HEK293 (cell line): ENCODE measurements at regions not wholly inside any gene's neighbourhood (a gene's known extent, or its start where the extent isn't known, plus 50 kb on each side); places are given as distances from the start of the nearest gene placed in this dataset.

Experiments
- CTCF ChIA-PET: fragments of 350-600 bp; formaldehyde crosslinking; extraction: SDS; loops from one replicate; lab custom pipeline; 2021; ENCODE audit warnings: antibody characterized with exemption; lab: Yijun Ruan, JAX
- POLR2A ChIA-PET: fragments of 300-600 bp; formaldehyde crosslinking; extraction: SDS; loops from one replicate; lab custom pipeline; 2020; ENCODE audit warnings: antibody characterized with exemption, inconsistent platforms; lab: Yijun Ruan, JAX
- H3K27ac ChIP-seq: fragments of 200-500 bp; sonication (Bioruptor generic); 2 replicates; pipeline ENCODE4 v1.5.1; 2014; ENCODE audit warnings: low read depth, low read length, control low read depth, inconsistent platforms; ENCODE audit errors: extremely low read depth
- H3K36me3 ChIP-seq, 2 experiments: fragments of 200-500 bp in 1 of 2; sonication (Bioruptor generic) in 1 of 2; 1 replicate in 1 of 2; 2 replicates in 1 of 2; pipeline ENCODE4 v1.5.1; 2014 to 2017; ENCODE audit warnings: inconsistent platforms in 2 of 2, low read length in 2 of 2; ENCODE audit not compliant: control insufficient read depth in 2 of 2, insufficient read depth in 1 of 2
- H3K4me1 ChIP-seq: fragments of 200-500 bp; sonication (Bioruptor generic); 2 replicates; pipeline ENCODE4 v1.5.1; 2014; ENCODE audit warnings: mild to moderate bottlenecking, low read length, inconsistent platforms; ENCODE audit not compliant: control insufficient read depth, insufficient read depth
- H3K4me3 ChIP-seq: 2 replicates; pipeline ENCODE4 v1.5.1; 2011; ENCODE audit warnings: low read depth, mild to moderate bottlenecking, control low read depth, low read length, moderate library complexity
- H3K9me3 ChIP-seq: fragments of 200-500 bp; sonication (Bioruptor generic); 2 replicates; pipeline ENCODE4 v1.5.1; 2014; ENCODE audit warnings: low read depth, low read length, inconsistent platforms; ENCODE audit not compliant: control insufficient read depth, insufficient read depth
- BCL11A ChIP-seq: fragments of 450-650 bp; formaldehyde crosslinking; IDR thresholded peaks from 2 replicates; pipeline ENCODE4 v1.5.1; 2016; ENCODE audit warnings: low read depth, missing biosample characterization, missing genetic modification characterization
- HOXD13 ChIP-seq: sonication (generic); formaldehyde crosslinking; IDR thresholded peaks from 2 replicates; pipeline ENCODE4 v1.8.0; 2022; ENCODE audit warnings: missing genetic modification reagents, borderline replicate concordance
- IKZF3 ChIP-seq: fragments of 450-650 bp; IDR thresholded peaks from 2 replicates; pipeline ENCODE4 v1.5.0; 2018; ENCODE audit warnings: missing biosample characterization, mild to moderate bottlenecking, missing genetic modification characterization, moderate library complexity
- INSM2 ChIP-seq: fragments of 450-650 bp; formaldehyde crosslinking; IDR thresholded peaks from 2 replicates; pipeline ENCODE4 v1.5.1; 2016; ENCODE audit warnings: missing biosample characterization, missing genetic modification characterization
- PRDM10 ChIP-seq: fragments of 450-650 bp; formaldehyde crosslinking; IDR thresholded peaks from 2 replicates; pipeline ENCODE4 v1.5.1; 2016; ENCODE audit warnings: missing biosample characterization, missing genetic modification characterization
- ZBTB1 ChIP-seq: fragments of 450-650 bp; formaldehyde crosslinking; IDR thresholded peaks from 2 replicates; pipeline ENCODE4 v1.5.1; 2016; ENCODE audit warnings: missing biosample characterization, missing genetic modification characterization
- ZBTB20 ChIP-seq: fragments of 450-650 bp; formaldehyde crosslinking; IDR thresholded peaks from 2 replicates; pipeline ENCODE4 v1.5.1; 2016; ENCODE audit warnings: missing biosample characterization, missing genetic modification characterization
- ZIC2 ChIP-seq: fragments of 450-650 bp; formaldehyde crosslinking; IDR thresholded peaks from 2 replicates; pipeline ENCODE4 v1.5.1; 2016; ENCODE audit warnings: missing biosample characterization, missing genetic modification characterization
- ZNF18 ChIP-seq: fragments of 450-650 bp; formaldehyde crosslinking; IDR thresholded peaks from 2 replicates; pipeline ENCODE4 v1.5.1; 2016; ENCODE audit warnings: missing biosample characterization, missing genetic modification characterization
- ZNF211 ChIP-seq: fragments of 450-650 bp; formaldehyde crosslinking; IDR thresholded peaks from 2 replicates; pipeline ENCODE4 v1.5.1; 2016; ENCODE audit warnings: low read depth, missing biosample characterization, missing genetic modification characterization
- ZNF239 ChIP-seq: fragments of 450-650 bp; formaldehyde crosslinking; IDR thresholded peaks from 2 replicates; pipeline ENCODE4 v1.5.1; 2016; ENCODE audit warnings: missing biosample characterization, missing genetic modification characterization
- ZNF335 ChIP-seq: fragments of 450-650 bp; formaldehyde crosslinking; conservative IDR thresholded peaks from 2 replicates; pipeline ENCODE4 v1.5.1; 2016; ENCODE audit warnings: missing biosample characterization, missing genetic modification characterization
- ZNF354C ChIP-seq: fragments of 450-650 bp; formaldehyde crosslinking; IDR thresholded peaks from 2 replicates; pipeline ENCODE4 v1.5.1; 2016; ENCODE audit warnings: missing biosample characterization, missing genetic modification characterization, low read depth, borderline replicate concordance
- ZNF366 ChIP-seq: fragments of 450-650 bp; formaldehyde crosslinking; conservative IDR thresholded peaks from 2 replicates; pipeline ENCODE4 v1.5.1; 2016; ENCODE audit warnings: missing biosample characterization, missing genetic modification characterization
- ZNF394 ChIP-seq: fragments of 450-650 bp; formaldehyde crosslinking; IDR thresholded peaks from 2 replicates; pipeline ENCODE4 v1.5.1; 2016; ENCODE audit warnings: missing biosample characterization, missing genetic modification characterization, mild to moderate bottlenecking, moderate library complexity, borderline replicate concordance
- ZNF423 ChIP-seq: fragments of 450-650 bp; formaldehyde crosslinking; IDR thresholded peaks from 2 replicates; pipeline ENCODE4 v1.5.1; 2016; ENCODE audit warnings: missing biosample characterization, missing genetic modification characterization
- ZNF561 ChIP-seq: fragments of 450-650 bp; IDR thresholded peaks from 2 replicates; pipeline ENCODE4 v1.5.1; 2018; ENCODE audit warnings: missing biosample characterization, missing genetic modification characterization, borderline replicate concordance
- TF ChIP-seq, protein P1 (sequence below): fragments of 450-650 bp; formaldehyde crosslinking; IDR thresholded peaks from 2 replicates; pipeline ENCODE4 v1.5.1; 2016; ENCODE audit warnings: missing biosample characterization, missing genetic modification characterization
- TF ChIP-seq, protein P2 (sequence below): fragments of 450-650 bp; formaldehyde crosslinking; IDR thresholded peaks from 2 replicates; pipeline ENCODE4 v1.5.1; 2016; ENCODE audit warnings: missing biosample characterization, missing genetic modification characterization
- TF ChIP-seq, protein P3 (sequence below): fragments of 450-650 bp; formaldehyde crosslinking; IDR thresholded peaks from 2 replicates; pipeline ENCODE4 v1.5.1; 2016; ENCODE audit warnings: missing biosample characterization, missing genetic modification characterization

DNA sequence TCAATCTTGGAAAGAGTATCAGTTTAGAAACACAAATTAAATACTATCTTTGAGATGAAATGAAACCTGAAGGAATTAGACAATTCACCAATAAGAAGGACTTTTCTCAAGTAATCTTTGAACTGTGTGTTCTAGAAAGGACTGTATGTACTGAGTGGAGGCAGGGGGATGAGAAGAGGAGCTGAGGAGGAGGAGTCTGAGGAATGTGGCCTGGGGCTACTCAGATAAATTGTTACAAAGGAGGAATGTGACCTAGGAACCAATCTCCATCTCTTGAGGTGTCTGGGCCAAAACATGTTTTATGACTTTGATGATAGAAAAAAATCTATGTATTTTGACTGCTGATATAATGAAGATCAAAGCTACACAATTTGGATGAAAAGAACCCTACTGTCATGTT, 124.3 kb upstream of the ANKRD55 start (continued):
- TF ChIP-seq ZNF394 (tag by site-specific recombination) (no peak), ZNF335 (tag by site-specific recombination) (no peak), ZBTB1 (tag by site-specific recombination) (no peak), INSM2 (no peak), ZNF423 (tag by site-specific recombination) (no peak), ZNF211 (tag by site-specific recombination) (no peak), ZNF239 (tag by site-specific recombination) (no peak), ZNF354C (tag by site-specific recombination) (no peak)

DNA sequence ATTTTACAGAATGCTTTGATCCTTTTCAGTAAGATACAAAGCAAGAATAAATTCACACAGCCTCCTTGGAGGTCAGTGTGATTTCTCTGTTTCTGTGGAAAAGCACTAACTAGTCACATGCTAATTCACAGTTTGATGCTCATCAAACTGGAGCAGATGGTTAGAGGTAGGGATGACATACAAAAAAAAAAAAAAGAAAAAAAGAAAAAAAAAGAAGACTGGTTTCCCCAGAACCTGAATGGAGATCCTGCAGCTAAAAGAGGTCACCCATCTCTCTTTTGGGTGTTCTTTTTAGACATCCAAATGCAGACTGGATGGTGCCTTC, 123.7 kb upstream of the ANKRD55 start:
- POLR2A ChIA-PET = no interaction called here
- H3K36me3 ChIP-seq = no peaks in the 10 kb centered on the region
- CTCF ChIA-PET = no interaction called here

DNA sequence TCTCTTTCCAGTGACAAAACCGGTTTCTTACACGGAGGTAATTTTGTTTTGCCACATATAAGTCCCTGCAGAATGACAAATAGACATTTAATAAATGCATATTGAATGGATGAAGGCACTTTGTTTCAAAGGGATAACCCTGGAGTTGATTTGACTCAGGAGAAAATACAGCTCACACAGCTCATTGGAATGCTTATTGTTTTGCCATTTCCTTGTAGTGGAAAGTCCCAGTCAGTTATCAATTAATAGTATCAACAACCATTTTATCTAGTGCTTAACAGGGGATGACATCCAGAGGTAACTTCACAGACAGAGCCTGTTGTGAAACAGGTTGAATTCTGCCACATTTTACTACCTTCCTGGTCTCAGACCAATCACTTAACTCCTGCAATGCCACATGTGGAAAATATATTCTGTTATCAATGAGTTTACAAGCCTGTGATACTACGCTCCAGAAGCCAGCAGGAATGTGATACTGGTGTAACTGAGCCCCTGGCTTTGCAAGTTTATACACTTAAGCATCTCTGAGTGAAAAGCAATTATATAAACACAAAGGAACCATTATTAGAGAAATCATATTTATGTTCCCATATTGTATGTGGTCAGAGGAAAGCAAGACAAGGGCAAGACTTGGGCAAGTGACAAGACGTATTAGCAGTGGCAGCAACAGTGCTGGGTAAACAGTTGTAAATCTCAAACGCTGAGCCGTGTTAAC, 123.1 kb upstream of the ANKRD55 start:
- peaks cover 8% of the 10 kb centered on the region; the same call in 1 of the 2 replicates for H3K4me1 ChIP-seq
- ChIA-PET CTCF (no interaction called here), POLR2A (no interaction called here)
- no peak overlapping the region for H3K27ac ChIP-seq
- no peak overlapping the region for H3K4me3 ChIP-seq
- no peaks in the 10 kb centered on the region for H3K36me3 ChIP-seq
- no peaks in the 10 kb centered on the region for H3K9me3 ChIP-seq
- TF ChIP-seq PRDM10 (tag by site-specific recombination) = no peak
- TF ChIP-seq BCL11A (tag by site-specific recombination) = no peak
- no peak for TF ChIP-seq ZIC2 (tag by site-specific recombination)
- no peak for TF ChIP-seq IKZF3 (tag by site-specific recombination)
- TF ChIP-seq ZNF561 = no peak
- TF ChIP-seq, protein P1, sequence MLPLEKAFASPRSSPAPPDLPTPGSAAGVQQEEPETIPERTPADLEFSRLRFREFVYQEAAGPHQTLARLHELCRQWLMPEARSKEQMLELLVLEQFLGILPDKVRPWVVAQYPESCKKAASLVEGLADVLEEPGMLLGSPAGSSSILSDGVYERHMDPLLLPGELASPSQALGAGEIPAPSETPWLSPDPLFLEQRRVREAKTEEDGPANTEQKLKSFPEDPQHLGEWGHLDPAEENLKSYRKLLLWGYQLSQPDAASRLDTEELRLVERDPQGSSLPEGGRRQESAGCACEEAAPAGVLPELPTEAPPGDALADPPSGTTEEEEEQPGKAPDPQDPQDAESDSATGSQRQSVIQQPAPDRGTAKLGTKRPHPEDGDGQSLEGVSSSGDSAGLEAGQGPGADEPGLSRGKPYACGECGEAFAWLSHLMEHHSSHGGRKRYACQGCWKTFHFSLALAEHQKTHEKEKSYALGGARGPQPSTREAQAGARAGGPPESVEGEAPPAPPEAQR (tag by site-specific recombination) = no peak
- no peak for TF ChIP-seq HOXD13 (CRISPR knock-in tag)
- TF ChIP-seq ZNF18 (tag by site-specific recombination) = no peak
- TF ChIP-seq, protein P2, sequence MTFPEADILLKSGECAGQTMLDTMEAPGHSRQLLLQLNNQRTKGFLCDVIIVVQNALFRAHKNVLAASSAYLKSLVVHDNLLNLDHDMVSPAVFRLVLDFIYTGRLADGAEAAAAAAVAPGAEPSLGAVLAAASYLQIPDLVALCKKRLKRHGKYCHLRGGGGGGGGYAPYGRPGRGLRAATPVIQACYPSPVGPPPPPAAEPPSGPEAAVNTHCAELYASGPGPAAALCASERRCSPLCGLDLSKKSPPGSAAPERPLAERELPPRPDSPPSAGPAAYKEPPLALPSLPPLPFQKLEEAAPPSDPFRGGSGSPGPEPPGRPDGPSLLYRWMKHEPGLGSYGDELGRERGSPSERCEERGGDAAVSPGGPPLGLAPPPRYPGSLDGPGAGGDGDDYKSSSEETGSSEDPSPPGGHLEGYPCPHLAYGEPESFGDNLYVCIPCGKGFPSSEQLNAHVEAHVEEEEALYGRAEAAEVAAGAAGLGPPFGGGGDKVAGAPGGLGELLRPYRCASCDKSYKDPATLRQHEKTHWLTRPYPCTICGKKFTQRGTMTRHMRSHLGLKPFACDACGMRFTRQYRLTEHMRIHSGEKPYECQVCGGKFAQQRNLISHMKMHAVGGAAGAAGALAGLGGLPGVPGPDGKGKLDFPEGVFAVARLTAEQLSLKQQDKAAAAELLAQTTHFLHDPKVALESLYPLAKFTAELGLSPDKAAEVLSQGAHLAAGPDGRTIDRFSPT (tag by site-specific recombination) = no peak
- TF ChIP-seq, protein P3, sequence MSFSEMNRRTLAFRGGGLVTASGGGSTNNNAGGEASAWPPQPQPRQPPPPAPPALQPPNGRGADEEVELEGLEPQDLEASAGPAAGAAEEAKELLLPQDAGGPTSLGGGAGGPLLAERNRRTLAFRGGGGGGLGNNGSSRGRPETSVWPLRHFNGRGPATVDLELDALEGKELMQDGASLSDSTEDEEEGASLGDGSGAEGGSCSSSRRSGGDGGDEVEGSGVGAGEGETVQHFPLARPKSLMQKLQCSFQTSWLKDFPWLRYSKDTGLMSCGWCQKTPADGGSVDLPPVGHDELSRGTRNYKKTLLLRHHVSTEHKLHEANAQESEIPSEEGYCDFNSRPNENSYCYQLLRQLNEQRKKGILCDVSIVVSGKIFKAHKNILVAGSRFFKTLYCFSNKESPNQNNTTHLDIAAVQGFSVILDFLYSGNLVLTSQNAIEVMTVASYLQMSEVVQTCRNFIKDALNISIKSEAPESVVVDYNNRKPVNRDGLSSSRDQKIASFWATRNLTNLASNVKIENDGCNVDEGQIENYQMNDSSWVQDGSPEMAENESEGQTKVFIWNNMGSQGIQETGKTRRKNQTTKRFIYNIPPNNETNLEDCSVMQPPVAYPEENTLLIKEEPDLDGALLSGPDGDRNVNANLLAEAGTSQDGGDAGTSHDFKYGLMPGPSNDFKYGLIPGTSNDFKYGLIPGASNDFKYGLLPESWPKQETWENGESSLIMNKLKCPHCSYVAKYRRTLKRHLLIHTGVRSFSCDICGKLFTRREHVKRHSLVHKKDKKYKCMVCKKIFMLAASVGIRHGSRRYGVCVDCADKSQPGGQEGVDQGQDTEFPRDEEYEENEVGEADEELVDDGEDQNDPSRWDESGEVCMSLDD (tag by site-specific recombination) = no peak

More for the DNA sequence above, 123.7 kb upstream of the ANKRD55 start:
- H3K9me3 ChIP-seq = no peaks in the 10 kb centered on the region
- no peak overlapping the region for H3K27ac ChIP-seq
- no peak overlapping the region for H3K4me3 ChIP-seq
- peaks cover 8% of the 10 kb centered on the region; the same call in 1 of the 2 replicates for H3K4me1 ChIP-seq
- peak; percentile 40; the same call in 1 of the 2 replicates for TF ChIP-seq ZBTB20 (tag by site-specific recombination)
- no peak for TF ChIP-seq ZNF561
- no peak for TF ChIP-seq ZNF366 (tag by site-specific recombination)
